OCI-M2 (cell line): ENCODE measurements at regions not wholly inside any gene's neighbourhood (a gene's known extent, or its start where the extent isn't known, plus 50 kb on each side); places are given as distances from the start of the nearest gene placed in this dataset.

Source experiments
- DNase-seq: peaks from one replicate; lab custom pipeline; 2025; ENCODE audit not compliant: unreplicated experiment; lab: John Stamatoyannopoulos, UW

DNA sequence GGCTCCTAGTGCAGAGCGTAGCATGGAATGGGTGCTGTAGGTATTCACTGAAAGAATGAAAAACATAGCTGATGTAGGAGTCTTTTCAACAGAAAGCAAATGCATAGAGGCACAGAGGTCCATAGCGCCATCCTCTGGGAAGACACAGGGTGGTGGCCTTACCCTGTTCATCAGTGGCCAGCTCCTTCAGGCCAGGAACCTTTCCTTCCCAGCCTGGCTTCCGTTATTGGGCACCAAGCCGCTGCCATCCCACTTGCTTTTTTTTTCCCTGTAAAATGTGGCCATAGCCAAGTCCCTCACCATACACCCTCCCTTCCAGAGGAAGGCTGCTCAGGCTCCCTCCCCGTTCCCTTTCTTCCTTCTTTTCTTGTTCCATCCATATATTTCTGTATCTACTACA is 118.1 kb downstream of the ZNF621 start:
- no peak for DNase-seq

- no peak for DNase-seq
These were observed 121.1 kb downstream of the ZNF621 start for GRCh38 chr3:40645883-40646282.

DNA sequence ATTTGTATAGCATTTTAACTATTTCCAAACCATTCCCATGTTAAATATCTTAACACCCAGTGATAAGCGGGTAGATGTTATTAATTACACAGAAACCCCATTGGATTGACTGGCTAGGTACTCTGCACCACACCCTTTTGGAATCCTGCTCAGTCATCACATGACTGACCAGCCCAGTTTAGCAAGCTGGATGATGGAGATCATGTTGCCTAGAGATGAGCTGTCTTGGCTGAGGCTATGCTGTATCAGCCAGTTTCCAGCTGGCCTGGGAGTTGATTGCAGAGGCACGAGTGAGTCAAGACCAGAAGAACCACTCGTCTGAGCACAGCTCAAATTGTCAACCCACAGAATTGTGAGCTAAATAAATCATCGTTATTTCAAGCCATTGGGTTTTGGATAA is 124.6 kb downstream of the ZNF621 start:
- DNase-seq: no peak

- no peak for DNase-seq
These were observed 127.3 kb downstream of the ZNF621 start for GRCh38 chr3:40652072-40652471.

DNA sequence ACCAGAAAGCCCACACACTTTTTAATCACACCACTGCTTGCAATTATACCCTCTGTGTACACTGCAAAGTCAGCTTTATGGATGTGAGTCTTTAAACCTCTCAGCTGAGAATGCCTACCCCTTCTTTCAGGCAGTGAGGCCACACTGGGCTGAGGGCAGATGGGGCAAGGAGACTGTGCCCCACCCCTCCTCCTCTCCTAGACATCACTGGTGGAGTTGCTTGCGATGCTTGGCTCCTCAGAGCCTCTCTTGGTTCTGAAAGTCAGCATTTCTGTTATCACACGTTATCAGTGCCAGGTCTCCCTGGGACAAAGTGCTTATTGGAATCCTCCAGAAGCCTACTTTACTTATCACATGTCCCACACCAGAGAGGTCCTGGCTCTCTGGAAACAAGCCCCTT is 128.2 kb downstream of the ZNF621 start:
- DNase-seq: no peak

- no peak for DNase-seq
These were observed 129.1 kb downstream of the ZNF621 start for GRCh38 chr3:40653878-40654277.

GRCh38 chr3:40655551-40655950 is 130.8 kb downstream of the ZNF621 start:
- DNase-seq: no peak

DNA sequence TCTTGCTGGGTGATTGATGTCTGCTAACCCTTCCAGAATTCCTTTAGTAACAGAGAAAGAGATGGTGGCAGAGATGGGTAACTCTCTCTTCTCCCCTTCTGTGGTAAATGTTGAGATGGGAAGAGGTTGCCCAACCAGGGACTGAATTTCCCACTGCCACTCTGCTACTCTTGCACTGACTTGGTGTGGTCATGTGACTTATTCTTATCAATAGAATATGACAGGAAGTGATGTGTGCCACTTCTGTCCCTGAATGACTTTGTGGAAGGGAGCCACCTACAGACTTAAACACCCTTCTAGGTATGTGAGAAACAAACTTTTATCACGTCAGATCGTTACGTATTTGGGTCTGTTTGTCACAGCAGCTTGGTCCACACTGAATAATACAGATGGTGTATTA is 132.9 kb downstream of the ZNF621 start:
- no peak for DNase-seq

DNA sequence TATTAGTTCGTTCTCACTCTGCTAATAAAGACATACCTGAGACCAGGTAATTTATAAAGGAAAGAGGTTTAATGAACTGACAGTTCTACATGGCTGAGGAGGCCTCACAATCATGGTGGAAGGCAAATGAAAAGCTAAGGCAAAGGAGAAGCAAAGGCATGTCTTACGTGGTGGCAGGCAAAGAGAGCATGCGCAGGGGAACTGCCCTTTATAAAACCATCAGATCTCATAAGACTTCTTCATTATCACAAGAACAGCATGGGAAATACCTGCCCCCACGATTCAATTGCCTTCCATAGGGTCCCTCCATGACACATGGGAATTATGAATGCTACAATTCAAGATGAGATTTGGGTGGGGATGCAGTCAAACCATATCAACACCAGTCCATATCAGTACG is 133.5 kb downstream of the ZNF621 start:
- no peak for DNase-seq

DNA sequence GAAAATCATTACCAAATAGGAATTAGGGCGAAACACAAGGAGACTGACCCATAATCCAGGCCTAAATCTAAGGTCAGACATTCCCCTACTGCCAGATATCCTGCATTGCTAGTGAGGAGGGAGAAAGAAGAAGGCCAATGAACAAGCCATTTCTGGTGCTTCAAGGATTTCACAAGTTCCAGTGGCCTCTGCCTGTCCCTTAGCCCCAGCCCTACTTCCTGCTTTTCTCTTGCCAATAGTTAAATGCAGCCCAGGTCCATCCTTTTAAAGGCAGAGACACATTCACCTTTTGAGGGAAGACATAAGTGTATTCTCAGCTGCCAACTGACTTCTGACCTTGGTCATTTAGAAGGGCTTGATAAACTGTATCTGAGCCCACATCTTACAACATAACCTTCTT is 135.8 kb downstream of the ZNF621 start:
- no peak for DNase-seq

DNA sequence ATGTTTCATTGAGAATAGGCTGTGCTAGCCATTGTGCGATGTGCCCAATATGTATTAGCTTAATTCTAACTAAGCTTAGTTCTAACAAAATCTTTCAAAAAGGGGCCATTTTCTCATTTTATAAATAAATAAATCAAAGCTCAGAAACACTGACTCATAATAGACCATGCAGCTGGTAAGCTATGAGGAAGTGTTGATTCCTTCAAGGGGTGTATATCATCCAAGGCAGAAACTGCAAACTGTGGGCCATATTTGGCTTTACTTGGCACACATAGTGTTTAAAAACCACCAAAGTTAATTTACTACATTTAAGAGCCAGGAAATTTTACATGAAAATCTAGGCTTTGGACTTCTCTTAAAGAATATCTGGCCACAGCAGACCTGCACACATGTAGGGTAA is 136.5 kb downstream of the ZNF621 start:
- no peak for DNase-seq

DNA sequence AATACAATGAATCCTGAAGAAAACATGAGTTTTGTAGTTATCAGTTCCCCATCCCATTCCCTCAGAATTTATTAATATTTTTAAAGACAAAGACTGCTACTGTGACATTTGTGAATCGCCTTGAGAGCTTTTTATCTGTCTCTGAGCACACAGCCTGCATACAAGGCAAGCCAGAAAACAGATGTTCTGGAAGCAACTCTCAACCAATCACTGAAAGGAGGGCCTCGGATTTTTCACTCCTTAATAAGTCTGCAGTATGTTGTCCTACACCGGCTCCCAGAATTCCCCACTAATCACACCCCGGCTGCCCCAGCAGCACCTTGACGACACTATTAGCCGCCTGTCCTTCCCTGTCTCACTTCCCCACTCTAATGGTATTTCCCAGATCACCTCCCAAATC is 138.5 kb downstream of the ZNF621 start:
- DNase-seq: no peak

GRCh38 chr3:40669176-40669575 is 144.4 kb downstream of the ZNF621 start:
- no peak for DNase-seq

DNA sequence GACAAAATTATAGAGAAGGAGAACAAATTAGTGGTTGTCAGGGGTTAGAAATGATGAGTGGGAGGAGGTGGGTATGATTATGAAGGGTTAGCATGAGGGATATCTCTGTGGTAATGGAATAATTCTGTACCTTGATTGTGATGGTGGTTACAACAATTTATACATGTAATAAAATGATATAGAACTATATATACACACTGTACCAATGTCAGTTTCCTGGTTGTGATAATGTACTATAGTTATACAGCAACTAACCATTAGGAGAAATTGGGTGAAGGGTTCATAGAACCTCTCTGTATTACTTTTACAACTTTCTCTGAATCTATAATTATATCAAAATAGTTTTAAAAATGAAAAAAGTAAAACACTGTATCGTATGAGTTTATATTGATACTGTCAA is 148.1 kb downstream of the ZNF621 start:
- no peak for DNase-seq

GRCh38 chr3:40677321-40677720 is 152.6 kb downstream of the ZNF621 start:
- no peak for DNase-seq

DNA sequence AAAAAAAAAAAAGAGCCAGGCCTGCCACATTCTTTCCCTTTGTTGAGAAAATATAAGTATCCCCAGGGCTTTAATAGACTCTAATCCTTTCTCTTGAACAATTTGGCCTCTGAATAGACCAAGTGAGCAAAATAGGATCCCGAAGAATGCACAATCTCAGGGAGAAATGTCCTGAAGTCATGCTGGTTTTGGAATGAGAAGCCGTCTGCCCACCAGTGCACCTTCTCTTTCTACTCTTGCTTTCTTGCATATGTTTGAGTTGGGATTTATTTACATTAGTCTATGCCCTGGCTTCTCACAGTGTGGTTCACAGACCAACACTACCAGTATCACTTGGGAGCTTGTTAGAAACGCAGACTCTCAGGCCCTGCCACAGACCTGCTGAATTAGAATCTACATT is 153.0 kb downstream of the ZNF621 start:
- no peak for DNase-seq

DNA sequence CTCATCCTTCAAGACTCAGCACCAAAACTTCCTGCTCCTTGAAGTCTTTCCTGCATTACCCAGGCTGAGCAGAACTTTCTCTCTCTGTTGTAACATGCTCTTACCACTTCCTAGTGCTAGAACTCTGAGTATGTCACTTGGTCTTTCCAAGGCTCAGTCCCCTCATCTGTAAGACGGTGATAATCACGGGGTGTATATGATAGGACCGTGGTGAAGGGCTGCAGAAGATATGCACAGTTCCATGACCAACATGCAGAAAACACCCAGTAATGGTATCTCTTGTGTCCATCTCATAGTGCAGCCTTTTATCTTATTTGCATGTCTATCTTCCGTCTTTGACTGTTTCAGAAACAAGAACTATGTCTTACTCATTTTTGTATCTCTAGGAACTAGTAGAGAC is 154.5 kb downstream of the ZNF621 start:
- DNase-seq: no peak

GRCh38 chr3:40680685-40681657 is 156.2 kb downstream of the ZNF621 start:
- DNase-seq: no peak

- no peak for DNase-seq
These were observed 156.9 kb downstream of the ZNF621 start for GRCh38 chr3:40681658-40682055.

GRCh38 chr3:40689837-40690236 is 165.1 kb downstream of the ZNF621 start:
- DNase-seq: no peak

DNA sequence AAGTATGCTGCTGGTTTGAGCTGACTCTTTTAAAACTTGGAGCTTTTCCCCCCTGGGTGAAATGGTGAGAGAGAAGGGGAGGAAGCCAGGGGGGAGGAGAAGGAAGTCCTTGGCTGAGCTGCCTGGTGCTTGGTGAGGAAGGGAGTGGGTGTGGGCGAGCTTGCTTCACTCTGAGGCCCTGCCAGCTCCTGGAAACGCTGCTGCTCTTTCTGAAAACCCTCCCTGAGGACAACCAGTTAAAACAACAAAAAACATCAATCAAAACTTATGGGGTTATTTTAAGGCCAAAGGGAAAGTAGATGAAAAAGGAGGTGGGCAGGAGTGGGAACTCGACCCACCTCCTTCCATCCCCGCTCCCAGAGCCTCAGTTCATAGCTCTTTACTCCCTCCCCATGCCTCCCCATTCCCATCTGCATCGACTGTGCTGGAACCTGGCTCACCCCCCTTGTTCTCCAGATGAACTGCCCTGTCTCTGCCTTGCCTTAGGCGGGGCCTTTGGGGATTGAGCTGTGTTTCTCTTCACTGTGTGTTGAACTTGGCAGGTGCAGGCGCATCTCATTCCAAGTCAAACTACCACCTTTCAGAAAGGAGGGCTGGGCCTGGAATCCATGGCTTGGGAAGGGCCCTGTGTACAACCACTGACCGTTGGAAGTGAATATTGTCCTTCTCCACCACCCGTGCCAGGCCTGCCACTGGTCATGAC is 166.1 kb downstream of the ZNF621 start:
- DNase-seq: no peak

DNA sequence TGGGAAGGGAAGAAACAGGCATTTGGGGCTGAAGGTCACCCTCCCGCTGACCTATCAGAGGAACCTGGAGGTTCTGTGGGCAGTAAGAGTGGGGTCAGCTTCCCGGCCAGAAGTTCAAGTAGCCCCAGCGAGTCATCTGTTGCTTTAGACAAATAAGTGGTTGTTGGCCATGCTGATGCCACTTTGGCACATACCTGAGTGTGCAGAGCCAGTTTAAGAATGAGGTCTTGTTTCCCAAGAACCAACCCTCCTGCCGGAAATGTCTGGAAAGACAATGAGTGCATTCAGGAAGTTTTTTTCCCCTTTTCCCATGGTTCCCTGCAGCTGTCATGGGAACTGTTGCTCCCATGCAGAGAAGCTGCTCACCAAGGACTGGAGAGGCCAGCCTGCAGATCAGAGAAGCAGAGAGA is 166.7 kb downstream of the ZNF621 start:
- DNase-seq: no peak
